CD14-positive monocyte (primary cell): ENCODE measurements at regions not wholly inside any gene's neighbourhood (a gene's known extent, or its start where the extent isn't known, plus 50 kb on each side); places are given as distances from the start of the nearest gene placed in this dataset.

Source experiments
- DNase-seq, 3 donors: peaks; one replicate each; pipeline ENCODE4 v3.0.0-alpha.2; 2011 to 2022
- H2AFZ ChIP-seq: 2 replicates; pipeline ENCODE4 v1.6.0; 2012; ENCODE audit warnings: mild to moderate bottlenecking, low read depth, low read length, inconsistent platforms; ENCODE audit not compliant: insufficient read depth, poor library complexity, severe bottlenecking
- H3K27ac ChIP-seq, 2 donors: 1 replicate in 1 of 2; 2 replicates in 1 of 2; pipeline ENCODE4 v1.5.1; 2012 to 2013; ENCODE audit warnings: low read length in 2 of 2, control low read depth in 1 of 2, inconsistent platforms in 1 of 2, low read depth in 1 of 2, mild to moderate bottlenecking in 1 of 2
- H3K27me3 ChIP-seq, 2 donors: one replicate each; pipeline versions ENCODE4 v1.6.0 to v1.6.1; 2011 to 2013; ENCODE audit warnings: low read length in 2 of 2; ENCODE audit not compliant: control insufficient read depth in 2 of 2, insufficient read depth in 2 of 2
- H3K36me3 ChIP-seq, 2 donors: replicated peaks in 1 of 2; 1 replicate in 1 of 2; 2 replicates in 1 of 2; pipeline versions ENCODE4 v1.5.1 to v1.6.1; 2012 to 2013; ENCODE audit warnings: low read length in 2 of 2, control low read depth in 1 of 2, inconsistent platforms in 1 of 2, mild to moderate bottlenecking in 1 of 2; ENCODE audit not compliant: insufficient read depth in 2 of 2, control insufficient read depth in 1 of 2
- H3K4me1 ChIP-seq, 2 donors: 1 replicate in 1 of 2; 2 replicates in 1 of 2; pipeline versions ENCODE4 v1.5.1 to v1.6.1; 2012 to 2013; ENCODE audit warnings: low read length in 2 of 2, control low read depth in 1 of 2, inconsistent platforms in 1 of 2, mild to moderate bottlenecking in 1 of 2, moderate library complexity in 1 of 2; ENCODE audit not compliant: insufficient read depth in 2 of 2, control insufficient read depth in 1 of 2
- H3K4me2 ChIP-seq: replicated peaks from 2 replicates; pipeline ENCODE3; 2012; ENCODE audit warnings: low read length, moderate library complexity, mild to moderate bottlenecking; ENCODE audit not compliant: poor library complexity, severe bottlenecking; ENCODE audit errors: extremely low read depth
- H3K4me3 ChIP-seq, 3 experiments: fragments of 200-600 bp in 1 of 3; sonication (generic) in 1 of 3; replicated peaks in 1 of 3; 1 replicate in 2 of 3; 2 replicates in 1 of 3; pipeline ENCODE4 v1.5.1; 2011 to 2013; ENCODE audit warnings: low read length in 3 of 3, mild to moderate bottlenecking in 3 of 3, control low read depth in 2 of 3, low read depth in 2 of 3, inconsistent platforms in 1 of 3, moderate library complexity in 1 of 3
- H3K79me2 ChIP-seq: 2 replicates; pipeline ENCODE4 v1.6.0; 2012; ENCODE audit warnings: mild to moderate bottlenecking, control low read depth, inconsistent platforms, low read length, moderate library complexity; ENCODE audit not compliant: insufficient read depth
- H3K9ac ChIP-seq: 2 replicates; pipeline ENCODE4 v1.6.0; 2017; ENCODE audit warnings: low read length, mild to moderate bottlenecking; ENCODE audit not compliant: insufficient read depth, poor library complexity, severe bottlenecking
- H3K9me3 ChIP-seq, 2 donors: replicated peaks in 1 of 2; 1 replicate in 1 of 2; 2 replicates in 1 of 2; pipeline versions ENCODE4 v1.5.1 to v1.6.1; 2012 to 2013; ENCODE audit warnings: low read length in 2 of 2, control low read depth in 1 of 2; ENCODE audit not compliant: control insufficient read depth in 1 of 2, insufficient read depth in 1 of 2
- H4K20me1 ChIP-seq: 2 replicates; pipeline ENCODE4 v1.6.0; 2012; ENCODE audit warnings: mild to moderate bottlenecking, low read length, control low read depth, moderate library complexity; ENCODE audit not compliant: insufficient read depth
- H3K27ac Mint-ChIP-seq, 7 donors: one replicate each; pipeline ENCODE4 v1.8.0; 2020; ENCODE audit warnings: mild to moderate bottlenecking in 7 of 7, mixed read lengths in 7 of 7, moderate library complexity in 6 of 7, inconsistent platforms in 2 of 7
- H3K27me3 Mint-ChIP-seq, 3 donors: one replicate each; pipeline ENCODE4 v1.8.0; 2021 to 2022; ENCODE audit warnings: low read depth in 3 of 3, mild to moderate bottlenecking in 3 of 3, mixed read lengths in 3 of 3, moderate library complexity in 3 of 3, inconsistent platforms in 1 of 3
- H3K36me3 Mint-ChIP-seq, 2 donors: one replicate each; pipeline ENCODE4 v1.8.0; 2020; ENCODE audit warnings: mixed read lengths in 2 of 2, inconsistent platforms in 1 of 2, mild to moderate bottlenecking in 1 of 2
- H3K4me1 Mint-ChIP-seq: one replicate; pipeline ENCODE4 v1.8.0; 2020; ENCODE audit warnings: mild to moderate bottlenecking, mixed read lengths
- H3K4me3 Mint-ChIP-seq, 2 donors: one replicate each; pipeline ENCODE4 v1.8.0; 2020; ENCODE audit warnings: mild to moderate bottlenecking in 2 of 2, mixed read lengths in 2 of 2, moderate library complexity in 1 of 2
- H3K9me3 Mint-ChIP-seq, 7 donors: one replicate each; pipeline ENCODE4 v1.8.0; 2020 to 2022; ENCODE audit warnings: mixed read lengths in 7 of 7, mild to moderate bottlenecking in 6 of 7, moderate library complexity in 6 of 7, inconsistent platforms in 2 of 7
- CTCF ChIP-seq: fragments of 200-600 bp; IDR thresholded peaks from one replicate; pipeline ENCODE4 v1.8.0; 2022; ENCODE audit warnings: antibody characterized with exemption, mild to moderate bottlenecking
- WGBS: methylation state at CpG from one replicate; pipeline ENCODE4 v1.1.5; 2013; ENCODE audit warnings: missing lambda C conversion rate; ENCODE audit not compliant: insufficient coverage; 5-methylcytosine and 5-hydroxymethylcytosine counted together
- intact Hi-C, 2 donors: fragments of 100-400 bp; cut with micrococcal nuclease; formaldehyde crosslinking; loops; one replicate each; pipeline versions ENCODE4 v1.15.0 to v1.15.1; 2023

DNA sequence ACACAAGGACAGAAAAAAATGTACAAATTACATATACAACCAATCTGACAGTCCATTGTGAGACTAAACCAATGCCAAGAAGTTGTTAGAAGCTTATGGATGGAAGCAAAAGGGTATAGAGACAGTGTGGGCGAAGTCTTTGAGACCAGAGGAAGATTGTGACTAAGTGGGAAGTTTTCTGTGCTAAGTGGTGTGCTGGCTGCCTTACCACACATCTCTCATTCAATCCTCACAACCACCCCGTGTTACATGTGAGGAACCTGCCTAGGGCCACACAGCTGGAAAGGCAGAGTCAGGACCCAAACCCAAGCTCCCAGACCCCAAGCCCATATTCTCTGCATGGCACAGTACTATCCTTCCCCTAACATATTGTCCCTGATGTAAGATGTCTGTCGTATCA lies 53.5 kb upstream of the DUSP10 start:
- no peak overlapping the region for H3K9ac ChIP-seq
- DNase-seq = no peak
- no peak overlapping the region for H3K4me2 ChIP-seq
- intact Hi-C loops = no loop called here
- H3K4me3 Mint-ChIP-seq = no peak overlapping the region
- no peak overlapping the region for H3K27ac ChIP-seq
- H3K27ac Mint-ChIP-seq = no peak overlapping the region
- H3K27me3 Mint-ChIP-seq = peaks cover 2% of the 10 kb centered on the region in 3 donors
- no peaks in the 10 kb centered on the region for H3K4me1 ChIP-seq
- H4K20me1 ChIP-seq = no peaks in the 10 kb centered on the region
- H3K4me1 Mint-ChIP-seq = peaks cover 10% of the 10 kb centered on the region
- H3K36me3 ChIP-seq = no peaks in the 10 kb centered on the region
- peaks cover 0 to 8% (median 2%) of the 10 kb centered on the region in 7 donors for H3K9me3 Mint-ChIP-seq
- no peak overlapping the region for H3K4me3 ChIP-seq
- TF ChIP-seq CTCF = no peak
- H3K9me3 ChIP-seq = peaks cover 0 to 5% of the 10 kb centered on the region in 2 donors
- H3K79me2 ChIP-seq = no peaks in the 10 kb centered on the region
- H2AFZ ChIP-seq = no peak overlapping the region
- H3K27me3 ChIP-seq = no peaks in the 10 kb centered on the region
- H3K36me3 Mint-ChIP-seq = no peaks in the 10 kb centered on the region
- no CpG with 5 or more reads among the region's 3 CpGs for WGBS

GRCh38 chr1:221794935-221795334 lies 53.0 kb upstream of the DUSP10 start:
- Histone ChIP-seq H3K27me3 (no peaks in the 10 kb centered on the region), H3K36me3 (no peaks in the 10 kb centered on the region), H3K27ac (no peak overlapping the region), H3K4me2 (no peak overlapping the region), H3K4me3 (no peak overlapping the region), H2AFZ (no peak overlapping the region), H4K20me1 (no peaks in the 10 kb centered on the region), H3K79me2 (no peaks in the 10 kb centered on the region), H3K9me3 (peaks cover 0 to 5% of the 10 kb centered on the region in 2 donors), H3K9ac (no peak overlapping the region), H3K4me1 (no peaks in the 10 kb centered on the region)
- peaks cover 0 to 8% (median 2%) of the 10 kb centered on the region in 7 donors for H3K9me3 Mint-ChIP-seq
- WGBS = 100% methylated on average over 1 of the region's 1 CpG
- H3K27me3 Mint-ChIP-seq = peaks cover 2% of the 10 kb centered on the region in 3 donors
- H3K36me3 Mint-ChIP-seq = no peaks in the 10 kb centered on the region
- no peak for TF ChIP-seq CTCF
- peaks cover 10% of the 10 kb centered on the region for H3K4me1 Mint-ChIP-seq
- intact Hi-C loops = no loop called here
- DNase-seq = no peak
- H3K4me3 Mint-ChIP-seq = no peak overlapping the region
- no peak overlapping the region for H3K27ac Mint-ChIP-seq
